Activated CD8-positive, alpha-beta T cell treated with anti-CD3 and anti-CD28 coated beads for 36 hours (primary cell): ENCODE measurements at regions not wholly inside any gene's neighbourhood (a gene's known extent, or its start where the extent isn't known, plus 50 kb on each side); places are given as distances from the start of the nearest gene placed in this dataset.

ENCODE experiments used
- ATAC-seq: fragments of 200-7000 bp; cut with Tn5 transposase; one replicate; pipeline ENCODE4 v1.10.0; 2021; ENCODE audit warnings: mild to moderate bottlenecking, moderate library complexity
- CTCF ChIA-PET: fragments of 350-600 bp; sonication (Branson Sonifier 250); formaldehyde crosslinking; loops from one replicate; lab custom pipeline; 2021; ENCODE audit warnings: antibody characterized with exemption; lab: Charles Lee
- POLR2A ChIA-PET: fragments of 350-600 bp; sonication (Branson Sonifier 250); formaldehyde crosslinking; loops from one replicate; lab custom pipeline; 2021; ENCODE audit warnings: antibody characterized with exemption; lab: Charles Lee
- DNase-seq: peaks from one replicate; pipeline ENCODE4 v3.0.0-alpha.2; 2020
- H3K27ac Mint-ChIP-seq: one replicate; pipeline ENCODE4 v1.8.0; 2021; ENCODE audit warnings: mild to moderate bottlenecking, mixed read lengths
- H3K27me3 Mint-ChIP-seq: one replicate; pipeline ENCODE4 v1.8.0; 2021; ENCODE audit warnings: mixed read lengths
- H3K36me3 Mint-ChIP-seq: one replicate; pipeline ENCODE4 v1.8.0; 2021; ENCODE audit warnings: low read depth, mixed read lengths
- H3K4me1 Mint-ChIP-seq: one replicate; pipeline ENCODE4 v1.8.0; 2021; ENCODE audit warnings: low read depth, mixed read lengths
- H3K4me3 Mint-ChIP-seq: one replicate; pipeline ENCODE4 v1.8.0; 2021; ENCODE audit warnings: mild to moderate bottlenecking, moderate library complexity, mixed read lengths
- H3K9me3 Mint-ChIP-seq: one replicate; pipeline ENCODE4 v1.8.0; 2021; ENCODE audit warnings: mixed read lengths
- CTCF ChIP-seq: fragments of 200-600 bp; IDR thresholded peaks from one replicate; pipeline ENCODE4 v1.8.0; 2022; ENCODE audit warnings: antibody characterized with exemption, mild to moderate bottlenecking
- intact Hi-C: fragments of 100-400 bp; cut with micrococcal nuclease; formaldehyde crosslinking; loops from one replicate; pipeline ENCODE4 v1.10.0; 2022

- peaks cover 14% of the 10 kb centered on the region for H3K4me1 Mint-ChIP-seq
- H3K27ac Mint-ChIP-seq, result no peak overlapping the region
- ATAC-seq, result no peak
- no peak for TF ChIP-seq CTCF
- CTCF ChIA-PET, result no interaction called here
- H3K27me3 Mint-ChIP-seq, result no peaks in the 10 kb centered on the region
- POLR2A ChIA-PET, result no interaction called here
- intact Hi-C loops, result no loop called here
- H3K9me3 Mint-ChIP-seq, result no peaks in the 10 kb centered on the region
- no peaks in the 10 kb centered on the region for H3K36me3 Mint-ChIP-seq
- DNase-seq, result no peak
- no peak overlapping the region for H3K4me3 Mint-ChIP-seq
Measured at GRCh38 chr2:217398101-217398500, 538.2 kb upstream of the TNP1 start.

DNA sequence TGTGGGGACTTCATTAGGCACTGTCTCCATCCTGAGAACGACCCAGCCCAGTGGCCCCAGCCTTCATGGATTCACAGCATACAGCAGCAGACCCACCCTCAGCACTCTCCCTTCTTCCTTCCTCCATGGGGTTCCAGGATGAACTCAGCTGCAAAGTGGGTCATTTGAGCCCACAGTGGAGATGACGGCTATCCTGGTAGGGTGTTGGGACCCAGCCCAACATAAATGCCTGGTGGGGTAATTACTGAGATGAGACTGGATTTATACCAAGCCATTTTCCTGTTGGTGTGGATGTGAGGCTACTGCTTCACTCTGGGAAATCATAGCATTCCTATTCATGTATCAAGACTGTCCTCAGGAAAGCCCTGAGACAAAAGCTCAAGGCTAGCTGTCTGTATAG lies 536.7 kb upstream of the TNP1 start:
- intact Hi-C loops, result no loop called here
- Mint-ChIP-seq H3K4me1 (peaks cover 10% of the 10 kb centered on the region), H3K27me3 (no peaks in the 10 kb centered on the region), H3K27ac (no peak overlapping the region), H3K4me3 (no peak overlapping the region), H3K9me3 (peaks cover 4% of the 10 kb centered on the region), H3K36me3 (peaks cover 2% of the 10 kb centered on the region)
- POLR2A ChIA-PET, result no interaction called here
- no peak for ATAC-seq
- no peak for DNase-seq
- no peak for TF ChIP-seq CTCF
- CTCF ChIA-PET, result no interaction called here

- Mint-ChIP-seq H3K27me3 (no peaks in the 10 kb centered on the region), H3K9me3 (peaks cover 7% of the 10 kb centered on the region), H3K4me1 (peaks cover 10% of the 10 kb centered on the region), H3K36me3 (peaks cover 5% of the 10 kb centered on the region), H3K27ac (no peak overlapping the region), H3K4me3 (no peak overlapping the region)
- CTCF ChIA-PET, result no interaction called here
- intact Hi-C loops, result no loop called here
- ATAC-seq (no peak), DNase-seq (no peak)
- no peak for TF ChIP-seq CTCF
- POLR2A ChIA-PET, result no interaction called here
Measured at GRCh38 chr2:217396165-217396564, 536.3 kb upstream of the TNP1 start.

DNA sequence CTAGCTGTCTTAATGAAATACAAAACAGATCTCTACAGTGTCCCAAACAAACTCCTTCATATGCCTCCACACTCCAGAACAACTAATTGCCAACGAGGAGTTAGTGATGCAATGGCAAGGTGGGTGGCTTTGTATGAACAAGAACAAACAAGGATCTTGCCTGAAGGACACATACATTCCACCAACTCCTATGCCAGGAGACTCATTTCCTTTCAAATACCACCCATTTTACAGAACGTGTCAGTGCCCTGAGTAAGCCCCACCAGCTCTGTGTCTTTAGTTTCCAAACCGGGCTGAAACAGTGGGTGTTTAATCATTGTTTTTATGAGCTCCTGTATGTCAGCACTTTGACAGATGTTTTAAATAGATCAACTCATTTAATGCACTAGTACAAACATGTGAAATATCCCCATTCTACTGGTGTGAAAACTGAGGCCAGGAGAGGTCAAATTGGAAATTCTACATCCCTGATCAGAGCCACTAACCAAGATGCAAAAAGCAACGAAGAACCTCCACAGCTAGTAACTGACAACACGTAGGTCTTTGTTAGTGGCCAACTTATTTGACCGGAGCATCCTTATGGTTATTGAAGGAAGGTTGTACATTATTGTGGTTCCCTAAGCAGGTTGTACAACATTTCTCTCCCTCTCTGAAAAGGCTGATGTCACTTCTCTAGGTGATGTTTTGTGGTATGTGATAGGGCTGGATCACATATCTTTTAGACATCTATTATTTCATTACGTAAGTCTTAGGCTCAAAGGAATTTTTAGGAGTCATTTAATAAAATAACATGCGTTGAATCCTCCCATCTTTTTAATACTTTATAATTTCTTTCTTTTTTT lies 534.9 kb upstream of the TNP1 start:
- Mint-ChIP-seq H3K4me1 (peaks cover 10% of the 10 kb centered on the region), H3K36me3 (peaks cover 5% of the 10 kb centered on the region), H3K9me3 (peaks cover 10% of the 10 kb centered on the region), H3K27ac (no peak overlapping the region), H3K27me3 (no peaks in the 10 kb centered on the region), H3K4me3 (no peak overlapping the region)
- CTCF ChIA-PET, result no interaction called here
- no peak for ATAC-seq
- no peak for DNase-seq
- intact Hi-C loops, result no loop called here
- TF ChIP-seq CTCF, result no peak
- POLR2A ChIA-PET, result no interaction called here

DNA sequence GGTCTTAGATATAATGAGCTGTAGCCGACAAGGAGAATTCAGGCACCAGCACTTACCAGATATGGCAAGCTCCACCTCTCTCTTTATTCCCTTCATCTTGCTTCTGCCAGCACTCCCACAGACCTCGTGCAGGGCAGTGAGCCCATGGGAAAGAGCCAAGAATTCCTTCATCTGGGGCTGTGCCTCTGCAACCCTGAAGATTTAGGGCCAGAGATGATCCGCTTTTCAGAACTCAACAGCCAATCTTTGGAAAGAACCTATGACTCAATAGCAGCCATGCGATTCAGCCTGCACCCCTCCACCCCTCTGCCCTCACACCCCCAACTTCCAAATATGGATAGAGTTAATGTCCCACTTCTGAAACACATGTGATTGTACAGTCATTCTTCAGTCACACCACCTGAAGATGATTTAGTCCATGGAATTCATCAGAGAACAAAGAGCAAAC lies 533.7 kb upstream of the TNP1 start:
- Mint-ChIP-seq H3K4me3 (no peak overlapping the region), H3K27me3 (no peaks in the 10 kb centered on the region), H3K9me3 (peaks cover 10% of the 10 kb centered on the region), H3K36me3 (peaks cover 5% of the 10 kb centered on the region), H3K4me1 (peaks cover 2% of the 10 kb centered on the region), H3K27ac (no peak overlapping the region)
- TF ChIP-seq CTCF, result no peak
- ChIA-PET CTCF (no interaction called here), POLR2A (no interaction called here)
- no peak for DNase-seq
- intact Hi-C loops, result no loop called here
- no peak for ATAC-seq
